Liver (tissue), 8 donors: ENCODE measurements at regions not wholly inside any gene's neighbourhood (a gene's known extent, or its start where the extent isn't known, plus 50 kb on each side); places are given as distances from the start of the nearest gene placed in this dataset.
A peak's percentile ranks its signal among the peaks of the same experiment; 100 is the strongest.
"Not testable (repeated sequence)": the region's sequence is repeated elsewhere in the genome, so short reads cannot be mapped to it uniquely, and the experiment has no call there.

Experiments used
- DNase-seq: peaks from one replicate; pipeline ENCODE4 v3.0.0-alpha.2; 2017; ENCODE audit warnings: low spot score
- H3K27ac ChIP-seq, 2 donors: one replicate each; pipeline ENCODE4 v1.7.0; 2013; ENCODE audit warnings: inconsistent platforms in 2 of 2, low read length in 2 of 2, control low read depth in 1 of 2, low read depth in 1 of 2, mild to moderate bottlenecking in 1 of 2
- H3K27me3 ChIP-seq, 4 donors: one replicate each; pipeline versions ENCODE4 v1.6.1 to v1.7.0; 2013; ENCODE audit warnings: low read length in 3 of 4, inconsistent platforms in 1 of 4, mild to moderate bottlenecking in 1 of 4, moderate library complexity in 1 of 4; ENCODE audit not compliant: control insufficient read depth in 4 of 4, insufficient read depth in 4 of 4
- H3K36me3 ChIP-seq, 4 donors: one replicate each; pipeline versions ENCODE4 v1.6.1 to v1.7.0; 2013; ENCODE audit warnings: low read length in 3 of 4, mild to moderate bottlenecking in 3 of 4, low read depth in 1 of 4, moderate library complexity in 1 of 4; ENCODE audit not compliant: control insufficient read depth in 4 of 4, insufficient read depth in 3 of 4
- H3K4me1 ChIP-seq, 4 donors: one replicate each; pipeline versions ENCODE4 v1.6.1 to v1.7.0; 2013; ENCODE audit warnings: low read length in 3 of 4, mild to moderate bottlenecking in 3 of 4, moderate library complexity in 1 of 4; ENCODE audit not compliant: control insufficient read depth in 4 of 4, insufficient read depth in 4 of 4
- H3K4me3 ChIP-seq, 3 donors: one replicate each; pipeline versions ENCODE4 v1.6.1 to v1.7.0; 2013; ENCODE audit warnings: low read length in 3 of 3, control low read depth in 1 of 3, low read depth in 1 of 3, mild to moderate bottlenecking in 1 of 3
- H3K9ac ChIP-seq, 2 donors: one replicate each; pipeline ENCODE4 v1.7.0; 2013; ENCODE audit warnings: low read length in 2 of 2, mild to moderate bottlenecking in 2 of 2, moderate library complexity in 2 of 2, control low read depth in 1 of 2, low read depth in 1 of 2
- H3K9me3 ChIP-seq, 4 donors: one replicate each; pipeline versions ENCODE4 v1.6.1 to v1.7.0; 2013; ENCODE audit warnings: low read length in 3 of 4; ENCODE audit not compliant: control insufficient read depth in 4 of 4
- ATF3 ChIP-seq: IDR thresholded peaks from 2 replicates; pipeline ENCODE4 v1.6.1; 2016; ENCODE audit warnings: antibody characterized with exemption
- CTCF ChIP-seq: fragments of 150-350 bp; IDR thresholded peaks from 2 replicates; pipeline ENCODE4 v1.5.1; 2017; ENCODE audit warnings: improper control_type of control experiment, low read depth, low read length; ENCODE audit not compliant: missing input control
- EGR1 ChIP-seq, 2 donors: IDR thresholded peaks; 2 replicates each; pipeline ENCODE4 v1.6.1; 2016 to 2018; ENCODE audit warnings: antibody characterized with exemption in 2 of 2, low read depth in 2 of 2
- FOXA1 ChIP-seq: IDR thresholded peaks from 2 replicates; pipeline ENCODE4 v1.6.1; 2016; ENCODE audit warnings: antibody characterized with exemption
- GABPA ChIP-seq, 2 donors: IDR thresholded peaks in 1 of 2; conservative IDR thresholded peaks in 1 of 2; 2 replicates each; pipeline ENCODE4 v1.6.1; 2016; ENCODE audit warnings: antibody characterized with exemption in 2 of 2, mild to moderate bottlenecking in 1 of 2, moderate library complexity in 1 of 2
- HNF4A ChIP-seq, 2 donors: conservative IDR thresholded peaks; 2 replicates each; pipeline ENCODE4 v1.6.1; 2016; ENCODE audit warnings: antibody characterized with exemption in 2 of 2, mild to moderate bottlenecking in 2 of 2
- HNF4G ChIP-seq: IDR thresholded peaks from 2 replicates; pipeline ENCODE4 v1.6.1; 2016; ENCODE audit warnings: antibody characterized with exemption
- MAX ChIP-seq: IDR thresholded peaks from 2 replicates; pipeline ENCODE4 v1.6.1; 2016; ENCODE audit warnings: antibody characterized with exemption
- RAD21 ChIP-seq, 2 donors: IDR thresholded peaks; 2 replicates each; pipeline ENCODE4 v1.6.1; 2016; ENCODE audit warnings: antibody characterized with exemption in 2 of 2, mild to moderate bottlenecking in 2 of 2
- REST ChIP-seq: IDR thresholded peaks from 2 replicates; pipeline ENCODE4 v1.6.1; 2016; ENCODE audit warnings: antibody characterized with exemption, mild to moderate bottlenecking
- RXRA ChIP-seq, 2 donors: IDR thresholded peaks; 2 replicates each; pipeline ENCODE4 v1.6.1; 2017 to 2018; ENCODE audit warnings: antibody characterized with exemption in 2 of 2, mild to moderate bottlenecking in 1 of 2
- SP1 ChIP-seq: IDR thresholded peaks from 2 replicates; pipeline ENCODE4 v1.6.1; 2018; ENCODE audit warnings: antibody characterized with exemption, mild to moderate bottlenecking
- TAF1 ChIP-seq: conservative IDR thresholded peaks from 2 replicates; pipeline ENCODE4 v1.6.1; 2016; ENCODE audit warnings: antibody characterized with exemption, mild to moderate bottlenecking
- YY1 ChIP-seq: IDR thresholded peaks from 2 replicates; pipeline ENCODE4 v1.6.1; 2016; ENCODE audit warnings: antibody characterized with exemption, mild to moderate bottlenecking
- WGBS: extraction: QIAGEN DNeasy Blood & Tissue Kit; methylation state at CpG from one replicate; pipeline ENCODE4 v1.1.7; 2013; 5-methylcytosine and 5-hydroxymethylcytosine counted together
- donor health status: healthy.
- donor health status: healthy.
- donor health status: healthy.
- donor health status: healthy.
- donor health status: healthy.

GRCh38 chr2:52341732-52342131, 1309.8 kb upstream of the NRXN1 start:
- no peaks in the 10 kb centered on the region for H3K4me1 ChIP-seq
- H3K9ac ChIP-seq, result no peak overlapping the region
- no peaks in the 10 kb centered on the region for H3K27me3 ChIP-seq
- no peaks in the 10 kb centered on the region for H3K36me3 ChIP-seq
- H3K4me3 ChIP-seq, result no peak overlapping the region
- H3K9me3 ChIP-seq, result no peaks in the 10 kb centered on the region
- TF ChIP-seq REST (no peak), HNF4A (conservative IDR thresholded peaks at IDR 0.05) (peak; percentile 72 to 77), RAD21 (IDR thresholded peaks at IDR 0.05) (no peak), SP1 (no peak)
- no peak for DNase-seq
- H3K27ac ChIP-seq, result no peak overlapping the region
- 46% methylated on average over 3 of the region's 3 CpGs for WGBS

GRCh38 chr2:52340171-52340570, 1308.2 kb upstream of the NRXN1 start:
- Histone ChIP-seq H3K4me1 (no peaks in the 10 kb centered on the region), H3K9me3 (no peaks in the 10 kb centered on the region), H3K27ac (no peak overlapping the region), H3K9ac (no peak overlapping the region), H3K4me3 (no peak overlapping the region), H3K36me3 (no peaks in the 10 kb centered on the region), H3K27me3 (no peaks in the 10 kb centered on the region)
- DNase-seq, result no peak
- TF ChIP-seq SP1, result no peak
- TF ChIP-seq YY1, result no peak
- no peak for TF ChIP-seq ATF3
- TF ChIP-seq EGR1 (IDR thresholded peaks at IDR 0.05; ENCODE audit: low read depth in 2 of 2), result no peak
- TF ChIP-seq HNF4G, result no peak
- no peak for TF ChIP-seq MAX
- no peak for TF ChIP-seq HNF4A (conservative IDR thresholded peaks at IDR 0.05)
- no peak for TF ChIP-seq TAF1
- WGBS, result 52% methylated on average over 1 of the region's 1 CpG

GRCh38 chr2:52337786-52338185, 1305.9 kb upstream of the NRXN1 start:
- not testable (repeated sequence) for H3K9ac ChIP-seq, H3K27me3 ChIP-seq, DNase-seq, H3K4me3 ChIP-seq, H3K4me1 ChIP-seq, H3K9me3 ChIP-seq, H3K36me3 ChIP-seq, H3K27ac ChIP-seq
- WGBS, result 83% methylated on average over 7 of the region's 7 CpGs

GRCh38 chr2:52336951-52337350, 1305.0 kb upstream of the NRXN1 start:
- no peak overlapping the region for H3K9ac ChIP-seq
- no peaks in the 10 kb centered on the region for H3K27me3 ChIP-seq
- no peaks in the 10 kb centered on the region for H3K36me3 ChIP-seq
- H3K27ac ChIP-seq, result no peak overlapping the region
- no peaks in the 10 kb centered on the region for H3K9me3 ChIP-seq
- no peak overlapping the region for H3K4me3 ChIP-seq
- H3K4me1 ChIP-seq, result no peaks in the 10 kb centered on the region
- WGBS, result 55% methylated on average over 2 of the region's 2 CpGs
- no peak for DNase-seq
- TF ChIP-seq RXRA (IDR thresholded peaks at IDR 0.05), result no peak
- TF ChIP-seq HNF4G, result no peak
- no peak for TF ChIP-seq REST
- TF ChIP-seq GABPA (IDR thresholded peaks at IDR 0.05 in 1 of 2, conservative IDR thresholded peaks at IDR 0.05 in 1 of 2), result no peak
- no peak for TF ChIP-seq FOXA1
- TF ChIP-seq MAX, result no peak
- no peak for TF ChIP-seq CTCF
- no peak for TF ChIP-seq RAD21 (IDR thresholded peaks at IDR 0.05)
- no peak for TF ChIP-seq SP1
- no peak for TF ChIP-seq TAF1
